ENCODE measurements at regions not wholly inside any gene's neighbourhood (a gene's known extent, or its start where the extent isn't known, plus 50 kb on each side); places are given as distances from the start of the nearest gene placed in this dataset.
"Not testable (repeated sequence)": the region's sequence is repeated elsewhere in the genome, so short reads cannot be mapped to it uniquely, and the experiment has no call there.

- no peak for DNase-seq
Observed at GRCh38 chrX:112367065-112367464, 284.5 kb upstream of the TRPC5 start.

- DNase-seq, result no peak
Observed at GRCh38 chrX:112359906-112360305, 277.3 kb upstream of the TRPC5 start.

GRCh38 chrX:112355931-112356330, 273.4 kb upstream of the TRPC5 start:
- DNase-seq, result no peak

- DNase-seq, result no peak
Observed at GRCh38 chrX:112341598-112341997, 259.0 kb upstream of the TRPC5 start.

GRCh38 chrX:112313201-112313600, 230.6 kb upstream of the TRPC5 start:
- no peak for DNase-seq

- DNase-seq, result no peak
Observed at GRCh38 chrX:112306027-112306426, 223.5 kb upstream of the TRPC5 start.

GRCh38 chrX:112279940-112280339, 197.4 kb upstream of the TRPC5 start:
- no peak for DNase-seq

- DNase-seq, result no peak
Observed at GRCh38 chrX:112270991-112271390, 188.4 kb upstream of the TRPC5 start.

- DNase-seq, result no peak
Observed at GRCh38 chrX:112266136-112266535, 183.6 kb upstream of the TRPC5 start.

GRCh38 chrX:112259375-112259774, 176.8 kb upstream of the TRPC5 start:
- no peak for DNase-seq

GRCh38 chrX:112254896-112255295, 172.3 kb upstream of the TRPC5 start:
- DNase-seq, result no peak

GRCh38 chrX:112247714-112248113, 165.1 kb upstream of the TRPC5 start:
- no peak for DNase-seq

GRCh38 chrX:112235547-112235946, 153.0 kb upstream of the TRPC5 start:
- no peak for DNase-seq

- DNase-seq, result no peak
Observed at GRCh38 chrX:112233164-112233563, 150.6 kb upstream of the TRPC5 start.

- not testable (repeated sequence) for DNase-seq
Observed at GRCh38 chrX:112226795-112227194, 144.2 kb upstream of the TRPC5 start.

GRCh38 chrX:112223391-112223790, 140.8 kb upstream of the TRPC5 start:
- DNase-seq, result no peak

GRCh38 chrX:112218388-112218787, 135.8 kb upstream of the TRPC5 start:
- no peak for DNase-seq

GRCh38 chrX:112211459-112211858, 128.9 kb upstream of the TRPC5 start:
- DNase-seq, result no peak

- DNase-seq, result no peak
Observed at GRCh38 chrX:112197840-112198239, 115.3 kb upstream of the TRPC5 start.

GRCh38 chrX:112190646-112191045, 108.1 kb upstream of the TRPC5 start:
- no peak for DNase-seq

- not testable (repeated sequence) for DNase-seq
Observed at GRCh38 chrX:112181361-112181760, 98.8 kb upstream of the TRPC5 start.

- no peak for DNase-seq
Observed at GRCh38 chrX:112164420-112164819, 81.8 kb upstream of the TRPC5 start.

- no peak for DNase-seq
Observed at GRCh38 chrX:112163906-112164305, 81.3 kb upstream of the TRPC5 start.

- DNase-seq, result no peak
Observed at GRCh38 chrX:112148397-112148796, 65.8 kb upstream of the TRPC5 start.

GRCh38 chrX:112147206-112147605, 64.6 kb upstream of the TRPC5 start:
- DNase-seq, result no peak

- DNase-seq, result no peak
Observed at GRCh38 chrX:112137276-112137675, 54.7 kb upstream of the TRPC5 start.
